ENCODE measurements at regions not wholly inside any gene's neighbourhood (a gene's known extent, or its start where the extent isn't known, plus 50 kb on each side); places are given as distances from the start of the nearest gene placed in this dataset.

DNA sequence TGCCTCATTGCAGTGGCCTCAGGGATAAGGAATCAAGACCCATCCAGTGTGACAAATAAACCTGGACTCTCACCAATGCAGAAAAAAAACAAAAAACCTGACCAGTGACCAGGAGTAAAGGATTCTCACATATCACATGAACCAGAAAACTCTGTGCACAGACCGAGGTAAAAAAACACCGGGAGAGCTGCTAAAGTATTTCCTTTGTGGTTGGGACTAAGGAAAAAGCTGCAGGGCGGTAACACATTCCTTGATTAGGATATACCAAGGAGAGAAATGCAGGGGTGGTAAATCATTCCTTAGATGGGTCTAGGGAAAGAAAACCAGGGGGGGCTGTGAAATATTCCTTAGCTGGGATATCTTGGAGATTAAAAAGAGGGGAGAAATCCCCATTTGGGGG is 64.8 kb upstream of the ZNF85 start:
- Mint-ChIP-seq H3K9me3 (peaks cover 49% of the 10 kb centered on the region), H3K27me3 (ENCODE audit: low read depth) (no peaks in the 10 kb centered on the region), H3K36me3 (ENCODE audit: low read depth) (peaks cover 10% of the 10 kb centered on the region), H3K4me3 (no peak overlapping the region), H3K4me1 (ENCODE audit: low read depth) (no peaks in the 10 kb centered on the region), H3K27ac (no peak overlapping the region)
- no peak for DNase-seq
- CTCF ChIA-PET: interaction anchor here (0.7 kb wide), 1 partner anchor 387 kb away, joined by 3 read pairs; no protein-coding TSS in a partner anchor
- intact Hi-C loops (cut with micrococcal nuclease): no loop called here

DNA sequence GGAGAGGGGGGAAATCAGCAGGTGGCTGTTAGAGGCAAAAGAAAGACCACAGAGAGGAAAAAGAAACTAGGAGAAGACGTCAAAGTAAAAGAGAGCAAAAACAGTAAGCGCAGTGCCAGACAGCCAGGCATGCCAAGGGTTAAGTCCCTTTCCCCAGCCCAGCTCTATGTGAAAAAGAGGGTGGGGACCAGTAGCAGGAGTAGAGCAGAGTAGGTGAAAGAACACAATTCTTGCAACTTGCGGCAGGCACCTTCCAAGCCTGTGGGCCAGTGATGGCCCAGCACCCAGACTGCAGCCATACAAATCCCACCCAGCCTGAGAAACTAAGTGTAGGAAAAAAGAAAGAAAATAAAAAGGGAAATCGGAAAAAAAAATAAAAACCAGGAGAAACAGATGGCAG is 64.2 kb upstream of the ZNF85 start:
- Mint-ChIP-seq H3K27ac (no peak overlapping the region), H3K4me1 (ENCODE audit: low read depth) (no peaks in the 10 kb centered on the region), H3K9me3 (peaks cover 43% of the 10 kb centered on the region), H3K27me3 (ENCODE audit: low read depth) (no peaks in the 10 kb centered on the region), H3K36me3 (ENCODE audit: low read depth) (peaks cover 10% of the 10 kb centered on the region), H3K4me3 (no peak overlapping the region)
- DNase-seq: no peak
- intact Hi-C loops (cut with micrococcal nuclease): no loop called here
- CTCF ChIA-PET: interaction anchor here (0.7 kb wide), 1 partner anchor 386 kb away, joined by 3 read pairs; no protein-coding TSS in a partner anchor

DNA sequence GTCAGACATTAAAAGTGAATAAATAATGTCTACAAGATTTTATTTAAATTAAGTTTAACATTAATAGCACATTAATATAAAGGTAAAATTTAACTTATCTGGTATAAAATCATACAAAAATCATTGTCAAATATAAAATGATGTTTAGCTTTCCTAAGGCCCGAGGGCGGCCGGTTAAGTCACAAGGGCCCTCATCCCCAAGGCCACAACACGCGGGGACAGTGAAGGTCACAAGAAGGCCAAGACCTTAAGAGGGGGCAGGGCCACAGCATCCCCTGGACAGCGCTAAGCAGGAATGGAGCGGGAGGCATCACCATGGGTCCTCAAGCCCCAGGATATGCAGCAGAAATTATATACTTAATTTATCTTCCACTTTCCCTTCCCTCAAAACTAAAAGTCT is 62.7 kb upstream of the ZNF85 start:
- no peaks in the 10 kb centered on the region for H3K4me1 Mint-ChIP-seq (ENCODE audit: low read depth)
- H3K9me3 Mint-ChIP-seq: peaks cover 36% of the 10 kb centered on the region
- H3K4me3 Mint-ChIP-seq: no peak overlapping the region
- DNase-seq: no peak
- intact Hi-C loops (cut with micrococcal nuclease): no loop called here
- CTCF ChIA-PET: no interaction called here
- no peak overlapping the region for H3K27ac Mint-ChIP-seq
- H3K36me3 Mint-ChIP-seq (ENCODE audit: low read depth): peaks cover 7% of the 10 kb centered on the region
- H3K27me3 Mint-ChIP-seq (ENCODE audit: low read depth): no peaks in the 10 kb centered on the region

DNA sequence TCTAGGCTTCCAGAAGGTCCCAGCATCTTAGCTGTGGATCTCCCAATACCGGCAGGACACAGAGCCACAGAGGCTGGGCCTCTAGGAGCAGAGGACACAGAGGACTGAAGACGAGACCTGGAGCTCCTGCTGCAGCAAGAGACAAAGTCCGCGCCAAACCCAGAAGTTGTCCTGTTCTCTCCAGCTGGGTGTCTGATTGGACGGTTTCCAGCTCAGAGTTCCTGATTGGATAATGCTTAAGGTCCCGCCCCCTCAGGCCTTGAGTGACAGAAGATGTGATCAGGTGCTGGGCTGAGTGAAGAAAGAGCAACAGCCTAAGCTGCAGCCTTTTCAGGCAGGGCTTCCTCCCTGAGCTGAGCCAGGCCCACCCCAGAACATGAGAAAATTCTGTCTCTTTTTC is 59.9 kb upstream of the ZNF85 start:
- Mint-ChIP-seq H3K36me3 (ENCODE audit: low read depth) (peaks cover 2% of the 10 kb centered on the region), H3K27ac (no peak overlapping the region), H3K27me3 (ENCODE audit: low read depth) (no peaks in the 10 kb centered on the region), H3K4me3 (no peak overlapping the region), H3K9me3 (peaks cover 43% of the 10 kb centered on the region), H3K4me1 (ENCODE audit: low read depth) (no peaks in the 10 kb centered on the region)
- no peak for DNase-seq
- CTCF ChIA-PET: no interaction called here
- intact Hi-C loops (cut with micrococcal nuclease): no loop called here

Measured in activated naive CD4-positive, alpha-beta T cell treated with anti-CD3 and anti-CD28 coated beads for 36 hours (primary cell).